ENCODE measurements at regions not wholly inside any gene's neighbourhood (a gene's known extent, or its start where the extent isn't known, plus 50 kb on each side); places are given as distances from the start of the nearest gene placed in this dataset.

GRCh38 chr6:167553736-167554119, 228.8 kb downstream of the TTLL2 start:
- no peaks in the 10 kb centered on the region for H3K36me3 ChIP-seq (ENCODE audit: low read depth)
- no peak overlapping the region for H3K27ac ChIP-seq
- H3K4me3 ChIP-seq, result no peak overlapping the region
- H4K20me1 ChIP-seq (ENCODE audit: insufficient read depth), result no peaks in the 10 kb centered on the region
- peaks cover 65% of the 10 kb centered on the region for H3K27me3 ChIP-seq (ENCODE audit: insufficient read depth, low read depth)
- no peaks in the 10 kb centered on the region for H3F3A ChIP-seq (ENCODE audit: insufficient read depth, low read depth)
- no peak overlapping the region for H3K4me2 ChIP-seq
- ChIA-PET POLR2A (ENCODE audit: unreplicated experiment) (no interaction called here), CTCF (no interaction called here)
- H3K9me2 ChIP-seq (ENCODE audit: insufficient read depth), result no peaks in the 10 kb centered on the region
- H3K79me2 ChIP-seq (ENCODE audit: low read depth), result no peaks in the 10 kb centered on the region
- intact Hi-C loops (cut with micrococcal nuclease; ENCODE audit: unreplicated experiment), result no loop called here
- TF ChIP-seq EZH2 (IDR thresholded peaks at IDR 0.05; ENCODE audit: low read depth) (no peak), CTCF (conservative IDR thresholded peaks at IDR 0.05) (no peak)
- no peak for DNase-seq
- no peaks in the 10 kb centered on the region for H3K4me1 ChIP-seq (replicated peaks; ENCODE audit: insufficient read depth)
- H3K9me3 ChIP-seq (ENCODE audit: insufficient read depth, low read depth), result no peaks in the 10 kb centered on the region
- BruUV-seq (replicated peaks), result no TSS peak
- no peak overlapping the region for H2AFZ ChIP-seq

- BruUV-seq (replicated peaks), result no TSS peak
- DNase-seq, result no peak
- no peak overlapping the region for H3K27ac ChIP-seq
- H3K27me3 ChIP-seq (ENCODE audit: insufficient read depth, low read depth), result peaks cover 63% of the 10 kb centered on the region
- POLR2A ChIA-PET (ENCODE audit: unreplicated experiment), result no interaction called here
- no peak overlapping the region for H3K4me3 ChIP-seq
- H3K36me3 ChIP-seq (ENCODE audit: low read depth), result no peaks in the 10 kb centered on the region
- H4K20me1 ChIP-seq (ENCODE audit: insufficient read depth), result no peaks in the 10 kb centered on the region
- H3F3A ChIP-seq (ENCODE audit: insufficient read depth, low read depth), result no peaks in the 10 kb centered on the region
- CTCF ChIA-PET, result no interaction called here
- no peak overlapping the region for H2AFZ ChIP-seq
- no peaks in the 10 kb centered on the region for H3K9me2 ChIP-seq (ENCODE audit: insufficient read depth)
- no peak for TF ChIP-seq EZH2 (IDR thresholded peaks at IDR 0.05; ENCODE audit: low read depth)
- TF ChIP-seq CTCF (conservative IDR thresholded peaks at IDR 0.05), result no peak
- intact Hi-C loops (cut with micrococcal nuclease; ENCODE audit: unreplicated experiment), result no loop called here
- H3K4me2 ChIP-seq, result no peak overlapping the region
- H3K79me2 ChIP-seq (ENCODE audit: low read depth), result no peaks in the 10 kb centered on the region
- no peaks in the 10 kb centered on the region for H3K4me1 ChIP-seq (replicated peaks; ENCODE audit: insufficient read depth)
- H3K9me3 ChIP-seq (ENCODE audit: insufficient read depth, low read depth), result no peaks in the 10 kb centered on the region
These were observed 230.0 kb downstream of the TTLL2 start for GRCh38 chr6:167554854-167555253.

- Histone ChIP-seq H3K4me1 (replicated peaks; ENCODE audit: insufficient read depth) (no peaks in the 10 kb centered on the region), H3K27ac (no peak overlapping the region), H3K36me3 (ENCODE audit: low read depth) (no peaks in the 10 kb centered on the region), H3K9me2 (ENCODE audit: insufficient read depth) (no peaks in the 10 kb centered on the region), H3K27me3 (ENCODE audit: insufficient read depth, low read depth) (peaks cover 63% of the 10 kb centered on the region), H3K4me3 (no peak overlapping the region), H2AFZ (no peak overlapping the region), H3K9me3 (ENCODE audit: insufficient read depth, low read depth) (no peaks in the 10 kb centered on the region), H3F3A (ENCODE audit: insufficient read depth, low read depth) (no peaks in the 10 kb centered on the region), H4K20me1 (ENCODE audit: insufficient read depth) (no peaks in the 10 kb centered on the region), H3K79me2 (ENCODE audit: low read depth) (no peaks in the 10 kb centered on the region), H3K4me2 (no peak overlapping the region)
- CTCF ChIA-PET, result no interaction called here
- intact Hi-C loops (cut with micrococcal nuclease; ENCODE audit: unreplicated experiment), result no loop called here
- BruUV-seq (replicated peaks), result no TSS peak
- TF ChIP-seq CTCF (conservative IDR thresholded peaks at IDR 0.05), result no peak
- no peak for TF ChIP-seq EZH2 (IDR thresholded peaks at IDR 0.05; ENCODE audit: low read depth)
- no peak for DNase-seq
- POLR2A ChIA-PET (ENCODE audit: unreplicated experiment), result no interaction called here
These were observed 230.9 kb downstream of the TTLL2 start for GRCh38 chr6:167555836-167556235.

All from PC-9 (cell line).